HG03039 (cell line): ENCODE measurements at regions not wholly inside any gene's neighbourhood (a gene's known extent, or its start where the extent isn't known, plus 50 kb on each side); places are given as distances from the start of the nearest gene placed in this dataset.

Source experiments
- ATAC-seq: cut with Tn5 transposase; IDR thresholded peaks from one replicate; pipeline ENCODE4 v1.9.1; 2021; ENCODE audit warnings: mild to moderate bottlenecking, moderate library complexity; ENCODE audit not compliant: unreplicated experiment

- no peak for ATAC-seq
These were observed 185.0 kb downstream of the ANAPC1 start for GRCh38 chr2:111698743-111699554.

GRCh38 chr2:111701266-111701665 lies 182.7 kb downstream of the ANAPC1 start:
- no peak for ATAC-seq

GRCh38 chr2:111701798-111702118 lies 182.2 kb downstream of the ANAPC1 start:
- ATAC-seq: no peak

- no peak for ATAC-seq
These were observed 181.7 kb downstream of the ANAPC1 start for GRCh38 chr2:111702119-111702803.

GRCh38 chr2:111702804-111703196 lies 181.2 kb downstream of the ANAPC1 start:
- ATAC-seq: no peak

GRCh38 chr2:111703759-111704158 lies 180.2 kb downstream of the ANAPC1 start:
- no peak for ATAC-seq

- no peak for ATAC-seq
These were observed 179.7 kb downstream of the ANAPC1 start for GRCh38 chr2:111704246-111704645.

GRCh38 chr2:111705239-111705638 lies 178.8 kb downstream of the ANAPC1 start:
- ATAC-seq: no peak

GRCh38 chr2:111705711-111706336 lies 178.2 kb downstream of the ANAPC1 start:
- ATAC-seq: peak; percentile 88

- no peak for ATAC-seq
These were observed 177.5 kb downstream of the ANAPC1 start for GRCh38 chr2:111706481-111707001.

GRCh38 chr2:111707700-111708099 lies 176.3 kb downstream of the ANAPC1 start:
- ATAC-seq: no peak

- ATAC-seq: no peak
These were observed 175.4 kb downstream of the ANAPC1 start for GRCh38 chr2:111708476-111709180.

- ATAC-seq: no peak
These were observed 174.7 kb downstream of the ANAPC1 start for GRCh38 chr2:111709321-111709720.

- ATAC-seq: no peak
These were observed 173.9 kb downstream of the ANAPC1 start for GRCh38 chr2:111710085-111710484.

- ATAC-seq: no peak
These were observed 173.4 kb downstream of the ANAPC1 start for GRCh38 chr2:111710613-111711012.

- no peak for ATAC-seq
These were observed 172.7 kb downstream of the ANAPC1 start for GRCh38 chr2:111711270-111711669.

- no peak for ATAC-seq
These were observed 171.6 kb downstream of the ANAPC1 start for GRCh38 chr2:111712361-111712760.

GRCh38 chr2:111712940-111713515 lies 171.0 kb downstream of the ANAPC1 start:
- no peak for ATAC-seq

GRCh38 chr2:111715987-111716904 lies 167.7 kb downstream of the ANAPC1 start:
- ATAC-seq: no peak
